Transverse colon (tissue), 3 donors: ENCODE measurements at regions not wholly inside any gene's neighbourhood (a gene's known extent, or its start where the extent isn't known, plus 50 kb on each side); places are given as distances from the start of the nearest gene placed in this dataset.

Experiments used
- EP300 ChIP-seq: sonication (generic); formaldehyde crosslinking; IDR thresholded peaks from one replicate; pipeline ENCODE4 v1.6.1; 2017; ENCODE audit warnings: antibody characterized with exemption, low read depth
- POLR2A ChIP-seq: fragments of 450-650 bp; IDR thresholded peaks from one replicate; pipeline ENCODE4 v1.6.1; 2016; ENCODE audit warnings: antibody characterized with exemption, mild to moderate bottlenecking, moderate library complexity
- TF ChIP-seq, protein P1 (sequence below), 5 experiments: fragments of 200-600 bp in 3 of 5; fragments of 450-650 bp in 2 of 5; sonication (generic) in 3 of 5; IDR thresholded peaks; 1 replicate in 2 of 5; 2 replicates in 3 of 5; pipeline ENCODE4 v1.5.1; 2016 to 2017; ENCODE audit warnings: antibody characterized with exemption in 5 of 5, inconsistent platforms in 3 of 5, mild to moderate bottlenecking in 2 of 5, moderate library complexity in 1 of 5

DNA sequence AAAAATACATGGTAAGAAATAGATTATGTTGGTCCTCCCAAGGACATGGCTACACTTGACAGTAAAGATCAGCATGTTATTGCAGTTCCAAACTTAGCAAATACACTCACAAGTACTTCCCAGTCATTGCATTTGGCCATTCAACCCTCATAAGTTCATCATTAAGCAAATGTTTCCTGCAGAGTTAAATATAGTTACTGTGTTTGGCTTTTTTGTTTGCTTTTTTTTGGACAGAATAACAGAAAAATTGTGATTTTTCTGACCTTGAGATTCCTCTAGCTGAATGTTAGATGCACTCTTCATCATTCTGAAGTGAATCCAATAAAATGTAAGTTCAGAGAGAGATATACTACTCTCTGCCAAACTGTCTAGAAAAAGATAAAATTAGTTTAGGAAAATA, 295.3 kb downstream of the GPD2 start:
- TF ChIP-seq, protein P1, sequence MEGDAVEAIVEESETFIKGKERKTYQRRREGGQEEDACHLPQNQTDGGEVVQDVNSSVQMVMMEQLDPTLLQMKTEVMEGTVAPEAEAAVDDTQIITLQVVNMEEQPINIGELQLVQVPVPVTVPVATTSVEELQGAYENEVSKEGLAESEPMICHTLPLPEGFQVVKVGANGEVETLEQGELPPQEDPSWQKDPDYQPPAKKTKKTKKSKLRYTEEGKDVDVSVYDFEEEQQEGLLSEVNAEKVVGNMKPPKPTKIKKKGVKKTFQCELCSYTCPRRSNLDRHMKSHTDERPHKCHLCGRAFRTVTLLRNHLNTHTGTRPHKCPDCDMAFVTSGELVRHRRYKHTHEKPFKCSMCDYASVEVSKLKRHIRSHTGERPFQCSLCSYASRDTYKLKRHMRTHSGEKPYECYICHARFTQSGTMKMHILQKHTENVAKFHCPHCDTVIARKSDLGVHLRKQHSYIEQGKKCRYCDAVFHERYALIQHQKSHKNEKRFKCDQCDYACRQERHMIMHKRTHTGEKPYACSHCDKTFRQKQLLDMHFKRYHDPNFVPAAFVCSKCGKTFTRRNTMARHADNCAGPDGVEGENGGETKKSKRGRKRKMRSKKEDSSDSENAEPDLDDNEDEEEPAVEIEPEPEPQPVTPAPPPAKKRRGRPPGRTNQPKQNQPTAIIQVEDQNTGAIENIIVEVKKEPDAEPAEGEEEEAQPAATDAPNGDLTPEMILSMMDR (IDR thresholded peaks at IDR 0.05) = no peak
- TF ChIP-seq EP300 = no peak
- no peak for TF ChIP-seq POLR2A
